ENCODE measurements at regions not wholly inside any gene's neighbourhood (a gene's known extent, or its start where the extent isn't known, plus 50 kb on each side); places are given as distances from the start of the nearest gene placed in this dataset.

DNA sequence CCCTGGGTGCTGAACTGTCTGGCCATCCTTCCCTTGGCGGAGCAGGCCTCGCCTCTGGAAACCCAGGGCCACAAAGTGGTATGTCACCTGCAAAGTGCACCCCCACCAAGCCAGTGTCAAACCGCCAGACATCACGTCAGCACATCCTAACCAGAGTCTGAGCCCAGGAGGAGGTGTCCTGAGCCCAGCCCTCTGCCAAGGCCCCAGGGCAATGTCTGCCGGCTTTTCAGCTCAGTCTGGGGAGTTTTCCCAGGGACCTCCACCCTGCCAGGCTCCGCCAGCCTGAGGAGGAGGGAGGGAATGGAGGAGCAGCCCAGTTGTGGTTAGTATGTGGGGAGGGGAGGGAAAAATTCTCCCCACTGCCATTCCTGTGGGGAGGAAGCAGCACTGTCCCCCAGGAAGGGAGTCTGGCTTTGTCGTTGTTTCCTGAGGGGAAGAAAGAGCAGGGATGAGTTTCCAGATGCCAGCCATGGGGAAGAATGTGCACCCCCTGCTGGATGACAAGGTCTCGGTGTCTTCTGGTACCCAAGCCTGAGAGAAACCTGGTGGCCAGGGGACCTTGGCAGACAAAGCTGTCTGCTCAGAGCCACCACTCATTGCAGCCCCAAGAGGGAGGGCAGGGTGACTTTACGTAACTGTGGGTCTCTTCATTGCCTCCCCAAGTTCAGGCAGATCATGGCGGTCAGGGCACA lies 81.4 kb upstream of the CD82 start:
- TF ChIP-seq, protein P1, sequence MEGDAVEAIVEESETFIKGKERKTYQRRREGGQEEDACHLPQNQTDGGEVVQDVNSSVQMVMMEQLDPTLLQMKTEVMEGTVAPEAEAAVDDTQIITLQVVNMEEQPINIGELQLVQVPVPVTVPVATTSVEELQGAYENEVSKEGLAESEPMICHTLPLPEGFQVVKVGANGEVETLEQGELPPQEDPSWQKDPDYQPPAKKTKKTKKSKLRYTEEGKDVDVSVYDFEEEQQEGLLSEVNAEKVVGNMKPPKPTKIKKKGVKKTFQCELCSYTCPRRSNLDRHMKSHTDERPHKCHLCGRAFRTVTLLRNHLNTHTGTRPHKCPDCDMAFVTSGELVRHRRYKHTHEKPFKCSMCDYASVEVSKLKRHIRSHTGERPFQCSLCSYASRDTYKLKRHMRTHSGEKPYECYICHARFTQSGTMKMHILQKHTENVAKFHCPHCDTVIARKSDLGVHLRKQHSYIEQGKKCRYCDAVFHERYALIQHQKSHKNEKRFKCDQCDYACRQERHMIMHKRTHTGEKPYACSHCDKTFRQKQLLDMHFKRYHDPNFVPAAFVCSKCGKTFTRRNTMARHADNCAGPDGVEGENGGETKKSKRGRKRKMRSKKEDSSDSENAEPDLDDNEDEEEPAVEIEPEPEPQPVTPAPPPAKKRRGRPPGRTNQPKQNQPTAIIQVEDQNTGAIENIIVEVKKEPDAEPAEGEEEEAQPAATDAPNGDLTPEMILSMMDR (IDR thresholded peaks at IDR 0.05) = no peak
- TF ChIP-seq EZH2 (IDR thresholded peaks at IDR 0.05; ENCODE audit: borderline replicate concordance, insufficient read depth, low read depth, low read length, poor library complexity, severe bottlenecking) = no peak
